ENCODE measurements at regions not wholly inside any gene's neighbourhood (a gene's known extent, or its start where the extent isn't known, plus 50 kb on each side); places are given as distances from the start of the nearest gene placed in this dataset.

GRCh38 chr6:167525774-167526173 lies 200.9 kb downstream of the TTLL2 start:
- TF ChIP-seq CTCF (IDR thresholded peaks at IDR 0.05; ENCODE audit: borderline replicate concordance, extremely low read depth, low read length, poor library complexity, severe bottlenecking) = no peak
- no peak for TF ChIP-seq EZH2 (IDR thresholded peaks at IDR 0.05; ENCODE audit: borderline replicate concordance, low read depth, low read length, severe bottlenecking)
